Left kidney (tissue), 1 donor: ENCODE measurements at regions not wholly inside any gene's neighbourhood (a gene's known extent, or its start where the extent isn't known, plus 50 kb on each side); places are given as distances from the start of the nearest gene placed in this dataset.

Experiments
- DNase-seq: peaks from one replicate; pipeline ENCODE4 v3.0.0-alpha.2; 2013

GRCh38 chr15:95834028-95834804 lies 496.3 kb upstream of the NR2F2 start:
- no peak for DNase-seq

- DNase-seq = no peak
Observed at GRCh38 chr15:95836536-95836935, 494.0 kb upstream of the NR2F2 start.

DNA sequence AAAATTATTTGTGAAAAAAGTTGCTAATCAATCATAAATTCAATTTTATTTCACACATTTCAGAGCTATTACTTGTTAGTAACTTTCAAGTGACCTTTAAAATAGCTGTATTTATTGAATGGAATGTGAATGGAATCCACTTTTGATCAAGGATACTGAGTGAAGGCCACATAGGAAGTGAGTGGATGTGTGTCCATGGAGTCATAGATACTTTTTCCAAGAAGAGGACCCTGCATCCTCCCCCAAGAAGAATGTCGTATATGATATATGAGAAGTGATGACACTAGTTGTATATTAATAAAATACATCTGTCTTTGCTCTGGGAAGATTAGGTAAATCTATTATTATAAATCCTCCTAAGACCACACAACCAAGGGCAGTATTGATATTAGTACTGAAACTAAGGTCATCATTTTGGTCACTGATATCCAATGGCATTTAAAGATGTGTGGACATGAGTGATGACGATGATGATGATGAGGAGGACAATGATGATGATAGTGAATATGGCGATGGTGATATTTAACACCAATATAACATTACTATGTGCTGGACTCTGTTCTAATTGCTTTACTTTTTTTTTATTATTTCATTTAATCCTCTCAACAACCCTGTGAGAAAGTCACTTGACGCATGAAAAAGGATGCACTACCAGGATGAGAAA lies 493.0 kb upstream of the NR2F2 start:
- no peak for DNase-seq

GRCh38 chr15:95839367-95839782 lies 491.1 kb upstream of the NR2F2 start:
- DNase-seq = no peak

GRCh38 chr15:95840004-95840403 lies 490.5 kb upstream of the NR2F2 start:
- DNase-seq = no peak

GRCh38 chr15:95840855-95841254 lies 489.6 kb upstream of the NR2F2 start:
- DNase-seq = no peak

DNA sequence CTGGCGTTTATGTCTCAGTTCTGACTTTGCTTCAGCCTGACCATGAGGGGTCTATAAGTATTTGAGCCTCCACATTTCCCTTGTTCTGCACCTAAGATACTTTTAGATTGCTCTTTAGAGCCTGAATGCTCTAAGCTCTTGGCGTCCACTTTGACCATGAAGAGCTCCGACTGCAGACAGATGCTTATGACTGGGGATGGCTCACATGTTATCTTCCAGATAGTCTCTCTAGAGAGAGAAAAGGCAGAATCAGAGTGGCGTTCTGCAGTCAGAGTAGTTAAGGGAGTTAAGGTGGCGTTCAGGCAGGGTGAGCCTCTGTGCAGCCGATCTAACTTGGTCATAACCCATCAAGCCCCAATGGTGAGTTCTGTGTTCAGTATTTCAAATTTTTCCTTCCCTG lies 487.9 kb upstream of the NR2F2 start:
- no peak for DNase-seq

DNA sequence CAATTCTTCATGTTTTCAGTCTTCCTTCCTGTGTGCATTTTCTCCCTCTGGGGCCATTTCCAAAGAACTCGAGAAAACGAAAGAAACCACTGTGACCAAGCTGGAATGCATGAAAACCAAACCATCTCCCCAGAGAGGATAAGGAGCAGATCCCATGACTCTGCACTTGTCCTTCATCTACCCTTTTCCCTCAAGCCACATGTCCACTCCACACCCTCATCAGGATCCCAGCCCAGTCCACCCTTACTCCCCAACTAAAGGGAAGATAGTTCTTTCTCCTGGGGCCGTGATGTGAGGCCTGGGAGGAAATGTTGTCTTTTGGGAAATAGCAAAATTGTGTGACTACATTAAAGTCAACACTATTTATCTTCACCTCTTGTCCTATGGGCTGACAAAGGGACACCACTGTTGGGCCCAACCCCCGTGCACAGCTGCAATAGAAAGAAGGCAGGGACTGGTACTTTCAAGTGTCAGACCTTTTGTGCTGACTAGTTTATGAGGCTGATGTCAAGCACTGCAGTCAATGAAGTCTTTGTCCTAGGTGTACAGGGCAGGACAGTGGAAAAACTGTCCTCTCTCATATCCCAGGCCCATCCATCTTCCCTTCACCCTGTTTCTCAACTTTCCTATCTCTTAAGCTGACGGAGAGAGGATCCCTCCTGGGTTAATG lies 487.1 kb upstream of the NR2F2 start:
- DNase-seq = peak; percentile 72

- peak; percentile 90 for DNase-seq
Observed at GRCh38 chr15:95845862-95846515, 484.5 kb upstream of the NR2F2 start.

GRCh38 chr15:95848126-95848525 lies 482.4 kb upstream of the NR2F2 start:
- no peak for DNase-seq

DNA sequence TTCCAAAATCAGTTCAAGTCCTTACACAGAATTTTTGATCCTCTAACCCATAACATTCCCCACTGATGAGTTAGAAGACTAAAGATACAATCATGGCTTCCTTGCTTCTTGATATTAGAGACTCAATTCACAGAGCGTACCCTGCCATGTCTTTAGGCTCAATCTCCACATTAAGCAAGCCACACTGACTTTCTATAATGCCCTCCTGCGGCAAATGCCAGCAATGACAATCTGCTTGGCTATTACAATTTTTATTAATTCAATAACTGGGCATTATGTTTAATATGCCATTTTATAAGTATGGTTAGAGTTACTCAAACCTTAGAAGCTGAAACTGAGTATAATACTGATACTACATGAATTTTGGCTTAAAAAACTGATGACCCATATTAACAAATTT lies 479.7 kb upstream of the NR2F2 start:
- DNase-seq = no peak

- no peak for DNase-seq
Observed at GRCh38 chr15:95853350-95853749, 477.1 kb upstream of the NR2F2 start.

GRCh38 chr15:95857124-95857757 lies 473.3 kb upstream of the NR2F2 start:
- DNase-seq = no peak

- DNase-seq = no peak
Observed at GRCh38 chr15:95857758-95858157, 472.7 kb upstream of the NR2F2 start.

DNA sequence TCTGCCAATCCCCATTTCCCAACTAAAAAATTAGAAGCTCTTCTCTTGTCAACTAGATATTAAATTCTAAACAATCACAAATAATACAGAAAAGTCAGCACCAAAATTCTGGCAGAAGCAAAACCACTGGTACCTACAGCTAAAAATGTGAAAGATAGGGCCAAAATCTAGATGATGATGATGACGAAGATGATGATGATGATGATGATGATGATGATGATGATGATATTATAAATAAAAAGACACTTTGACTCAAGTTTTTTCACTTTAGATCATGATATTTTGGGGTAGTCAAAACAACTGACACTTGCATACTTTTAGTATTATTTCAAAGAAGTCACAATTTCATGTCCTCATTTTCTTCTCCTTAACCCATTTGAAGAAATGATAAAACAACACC lies 470.1 kb upstream of the NR2F2 start:
- no peak for DNase-seq

GRCh38 chr15:95864467-95864886 lies 466.0 kb upstream of the NR2F2 start:
- no peak for DNase-seq

GRCh38 chr15:95865330-95865739 lies 465.2 kb upstream of the NR2F2 start:
- no peak for DNase-seq

DNA sequence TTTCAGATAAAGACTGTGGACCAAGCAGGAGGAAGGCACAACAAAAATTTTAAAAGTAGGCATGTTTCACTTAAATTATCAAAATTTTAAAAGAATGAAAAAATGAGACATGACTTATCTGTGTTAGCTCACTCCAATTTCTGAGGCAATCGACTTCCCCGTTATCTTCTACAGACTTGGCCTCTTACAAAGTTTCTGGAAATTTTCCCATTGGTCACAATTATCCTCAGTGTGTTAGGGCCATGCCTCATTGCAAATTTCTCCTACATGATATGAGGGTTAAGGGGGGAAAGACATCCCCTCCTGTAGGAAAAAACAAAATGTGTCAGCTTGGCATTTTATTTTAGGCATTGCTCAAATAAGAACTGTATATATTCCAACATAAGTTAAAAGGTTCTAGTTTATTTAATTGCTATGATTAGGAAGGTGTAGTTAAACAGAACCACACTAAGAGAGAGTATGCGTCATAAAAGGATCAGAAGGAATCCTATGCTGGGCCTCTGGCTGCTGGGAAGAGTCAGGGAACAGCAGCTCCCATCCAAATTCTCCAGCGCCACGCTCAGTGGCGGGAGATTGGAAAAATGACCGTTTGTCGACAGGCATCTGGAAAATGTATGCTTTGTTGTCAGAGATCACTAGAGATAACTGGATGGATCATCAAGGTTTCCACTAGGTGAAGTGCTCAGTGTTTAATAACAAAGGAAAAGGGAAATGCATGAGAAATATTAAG lies 463.6 kb upstream of the NR2F2 start:
- no peak for DNase-seq

GRCh38 chr15:95868450-95868849 lies 462.1 kb upstream of the NR2F2 start:
- no peak for DNase-seq

GRCh38 chr15:95868970-95869369 lies 461.5 kb upstream of the NR2F2 start:
- DNase-seq = no peak

- DNase-seq = no peak
Observed at GRCh38 chr15:95869920-95870319, 460.6 kb upstream of the NR2F2 start.

DNA sequence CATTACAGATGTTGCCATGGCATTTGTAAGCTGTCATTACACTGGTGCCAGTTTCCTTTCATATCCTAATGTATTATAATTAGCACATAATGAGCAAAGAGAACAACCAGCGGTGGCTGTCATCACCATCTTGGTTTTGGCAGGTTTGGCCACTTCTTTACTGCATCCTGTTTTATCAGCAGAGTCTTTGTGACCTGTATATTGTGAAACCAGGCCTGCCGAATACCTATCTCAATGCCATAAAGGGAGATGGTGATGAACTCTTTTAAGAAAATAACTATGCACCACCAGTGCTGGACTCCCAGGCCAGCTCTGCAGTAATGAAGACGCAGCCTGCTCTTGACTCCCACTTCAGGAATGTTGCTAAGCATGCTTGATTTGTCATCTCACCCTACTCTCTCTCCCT lies 458.1 kb upstream of the NR2F2 start:
- DNase-seq = no peak
